D721Med (cell line): ENCODE measurements at regions not wholly inside any gene's neighbourhood (a gene's known extent, or its start where the extent isn't known, plus 50 kb on each side); places are given as distances from the start of the nearest gene placed in this dataset.
"Not testable (repeated sequence)": the region's sequence is repeated elsewhere in the genome, so short reads cannot be mapped to it uniquely, and the experiment has no call there.

Source experiments
- DNase-seq: peaks from one replicate; pipeline ENCODE4 v3.0.0; 2011; ENCODE audit warnings: low spot score; ENCODE audit not compliant: insufficient read length
- FAIRE-seq: peaks from 2 replicates; lab custom pipeline; 2011; peaks lifted over from hg19 to GRCh38; lab: Jason Lieb, UNC
- TF ChIP-seq, protein P1 (sequence below): IDR thresholded peaks from 2 replicates; pipeline ENCODE4 v1.5.1; 2012; ENCODE audit warnings: mild to moderate bottlenecking, control low read depth; ENCODE audit not compliant: insufficient read depth; ENCODE audit errors: missing control alignments

GRCh38 chrX:137178392-137178791 is 144.6 kb upstream of the GPR101 start:
- DNase-seq (no peak), FAIRE-seq (no peak)

DNA sequence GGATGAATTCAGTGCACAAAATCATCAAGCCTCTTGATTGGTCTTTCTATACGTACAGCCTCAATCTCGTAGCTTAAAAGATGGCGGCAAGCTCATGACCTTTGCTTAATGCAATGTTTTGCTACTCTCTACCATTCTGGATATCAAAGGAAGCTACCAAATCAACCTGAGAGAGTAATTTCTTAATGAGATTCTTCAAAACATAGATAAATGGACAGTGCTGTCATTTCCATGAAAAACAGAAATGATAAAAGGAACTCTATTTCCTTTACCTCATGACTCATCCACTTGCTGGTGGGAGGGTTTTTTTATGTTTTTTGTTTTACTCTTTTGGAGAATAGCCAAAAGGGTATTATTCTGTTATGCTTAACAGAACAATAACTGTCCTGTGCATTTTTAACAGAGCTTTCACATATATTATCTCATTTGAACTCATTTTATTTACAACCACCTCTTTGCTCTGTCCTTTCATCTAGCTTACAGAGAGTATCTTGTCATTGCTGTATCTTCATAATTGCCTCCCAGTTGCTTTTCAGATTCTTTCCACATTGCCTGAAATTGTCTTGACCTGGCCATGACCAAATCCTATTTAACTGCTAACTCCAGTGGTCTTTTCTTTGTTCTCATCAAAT is 138.6 kb upstream of the GPR101 start:
- TF ChIP-seq, protein P1, sequence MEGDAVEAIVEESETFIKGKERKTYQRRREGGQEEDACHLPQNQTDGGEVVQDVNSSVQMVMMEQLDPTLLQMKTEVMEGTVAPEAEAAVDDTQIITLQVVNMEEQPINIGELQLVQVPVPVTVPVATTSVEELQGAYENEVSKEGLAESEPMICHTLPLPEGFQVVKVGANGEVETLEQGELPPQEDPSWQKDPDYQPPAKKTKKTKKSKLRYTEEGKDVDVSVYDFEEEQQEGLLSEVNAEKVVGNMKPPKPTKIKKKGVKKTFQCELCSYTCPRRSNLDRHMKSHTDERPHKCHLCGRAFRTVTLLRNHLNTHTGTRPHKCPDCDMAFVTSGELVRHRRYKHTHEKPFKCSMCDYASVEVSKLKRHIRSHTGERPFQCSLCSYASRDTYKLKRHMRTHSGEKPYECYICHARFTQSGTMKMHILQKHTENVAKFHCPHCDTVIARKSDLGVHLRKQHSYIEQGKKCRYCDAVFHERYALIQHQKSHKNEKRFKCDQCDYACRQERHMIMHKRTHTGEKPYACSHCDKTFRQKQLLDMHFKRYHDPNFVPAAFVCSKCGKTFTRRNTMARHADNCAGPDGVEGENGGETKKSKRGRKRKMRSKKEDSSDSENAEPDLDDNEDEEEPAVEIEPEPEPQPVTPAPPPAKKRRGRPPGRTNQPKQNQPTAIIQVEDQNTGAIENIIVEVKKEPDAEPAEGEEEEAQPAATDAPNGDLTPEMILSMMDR = no peak
- no peak for DNase-seq
- no peak for FAIRE-seq

More at GRCh38 chrX:137178392-137178791, 144.6 kb upstream of the GPR101 start:
- TF ChIP-seq, protein P1 = no peak

- no peak for DNase-seq
- no peak for FAIRE-seq
- TF ChIP-seq, protein P1 = no peak
These were observed 137.8 kb upstream of the GPR101 start for GRCh38 chrX:137171626-137172025.

DNA sequence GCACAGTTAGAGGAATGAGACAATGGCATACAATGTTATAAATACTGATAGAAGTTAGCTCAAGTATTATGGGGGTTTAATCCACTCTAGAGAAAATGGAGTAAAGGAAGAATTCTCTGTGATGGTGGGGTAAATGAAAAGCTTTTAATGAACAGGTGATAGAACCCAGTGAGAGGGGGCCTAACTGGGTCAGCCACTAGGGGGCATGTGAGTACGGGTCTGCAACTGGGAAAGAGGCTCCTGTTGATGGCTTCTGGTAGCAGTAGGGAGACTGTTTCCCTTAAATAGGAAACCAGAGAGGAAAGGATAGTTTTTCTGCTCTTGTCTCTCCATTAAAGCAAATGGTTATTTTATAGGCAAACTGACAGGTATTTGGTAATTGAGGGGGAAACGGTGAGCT is 132.8 kb upstream of the GPR101 start:
- TF ChIP-seq, protein P1 = peak; percentile 7
- FAIRE-seq (no peak), DNase-seq (no peak)

DNA sequence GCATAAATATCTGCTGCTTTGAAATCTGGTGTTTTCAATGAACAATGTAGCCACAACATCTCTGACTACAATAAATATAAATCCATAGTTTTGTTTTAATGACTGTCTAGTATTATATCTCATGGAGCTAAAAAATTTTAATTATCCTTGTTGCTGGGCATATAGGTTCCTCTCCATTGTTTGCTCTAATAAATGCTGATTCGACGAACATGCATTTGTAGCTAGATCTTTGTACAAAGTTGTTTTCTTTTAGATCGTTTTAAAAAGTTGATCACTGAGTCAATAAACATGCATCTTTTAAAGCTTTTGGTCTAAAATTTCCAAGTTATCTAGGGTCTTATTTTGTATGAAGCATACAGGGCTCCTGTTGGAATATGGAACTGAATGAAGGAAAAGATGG is 130.5 kb upstream of the GPR101 start:
- TF ChIP-seq, protein P1 = no peak
- DNase-seq (no peak), FAIRE-seq (no peak)

DNA sequence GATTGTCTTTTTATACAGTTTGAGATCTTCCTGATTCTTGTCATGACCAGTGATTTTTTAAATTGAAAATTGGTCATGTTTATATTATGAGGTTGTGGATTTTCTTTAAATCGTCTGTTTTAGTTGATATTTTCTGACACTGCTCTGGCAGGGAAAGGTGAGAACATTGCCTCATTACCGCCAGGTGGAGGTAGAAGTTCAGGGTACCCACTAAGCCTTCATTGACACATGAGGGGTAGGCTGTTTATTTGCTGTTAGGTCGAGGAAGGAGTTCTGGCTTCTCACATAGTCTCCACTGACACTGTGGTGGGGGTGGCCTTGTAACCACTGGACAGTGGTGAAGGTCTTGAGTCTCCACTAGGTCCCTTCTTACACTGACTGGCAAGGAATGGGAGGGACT is 117.6 kb upstream of the GPR101 start:
- FAIRE-seq (no peak), DNase-seq (no peak)
- TF ChIP-seq, protein P1 = no peak

- TF ChIP-seq, protein P1 = no peak
- no peak for FAIRE-seq
- DNase-seq = no peak
These were observed 110.1 kb upstream of the GPR101 start for GRCh38 chrX:137143864-137144263.

DNA sequence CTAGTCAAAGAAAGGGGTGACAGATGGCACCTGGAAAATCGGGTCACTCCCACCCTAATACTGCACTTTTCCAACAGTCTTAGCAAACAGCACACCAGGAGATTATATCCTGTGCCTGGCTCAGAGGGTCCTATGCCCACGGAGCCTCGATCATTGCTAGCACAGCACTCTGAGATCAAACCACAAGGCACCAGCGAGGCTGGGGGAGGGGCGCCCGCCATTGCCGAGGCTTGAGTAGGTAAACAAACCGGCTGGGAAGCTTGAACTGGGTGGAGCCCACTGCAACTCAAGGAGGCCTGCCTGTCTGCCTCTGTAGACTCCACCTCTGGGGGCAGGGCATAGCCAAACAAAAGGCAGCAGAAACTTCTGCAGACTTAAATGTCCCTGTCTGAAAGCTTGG is 88.9 kb upstream of the GPR101 start:
- DNase-seq, FAIRE-seq: not testable (repeated sequence)
